Astrocyte (in vitro differentiated cells and primary cell): ENCODE measurements at regions not wholly inside any gene's neighbourhood (a gene's known extent, or its start where the extent isn't known, plus 50 kb on each side); places are given as distances from the start of the nearest gene placed in this dataset.

Experiments used
- EZH2 ChIP-seq: IDR thresholded peaks from 2 replicates; pipeline ENCODE4 v1.6.1; 2012; ENCODE audit warnings: mild to moderate bottlenecking, low read length, inconsistent platforms; ENCODE audit not compliant: insufficient read depth
- TF ChIP-seq, protein P1 (sequence below): IDR thresholded peaks from 2 replicates; pipeline ENCODE4 v1.5.1; 2011; ENCODE audit warnings: low read depth, mild to moderate bottlenecking, inconsistent platforms, low read length, moderate library complexity; ENCODE audit not compliant: insufficient read depth

DNA sequence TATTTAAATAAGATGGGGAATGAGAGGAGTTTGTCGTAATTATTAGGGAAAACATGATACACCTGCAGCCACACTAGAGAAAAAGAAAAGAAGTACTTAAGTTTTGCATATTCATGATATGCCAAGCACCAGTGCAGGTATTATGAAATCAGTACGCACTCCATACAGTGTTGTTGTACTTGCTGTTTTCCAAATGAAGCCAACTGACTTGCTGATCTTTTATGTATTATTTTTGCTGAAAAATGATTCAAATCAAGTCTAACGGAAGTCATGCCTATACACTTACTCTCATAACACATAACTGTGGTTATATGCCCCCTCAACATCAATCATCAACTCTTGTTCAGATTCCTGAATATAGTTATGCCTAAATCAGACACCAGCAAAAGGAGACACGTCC lies 584.9 kb upstream of the EYS start:
- TF ChIP-seq, protein P1, sequence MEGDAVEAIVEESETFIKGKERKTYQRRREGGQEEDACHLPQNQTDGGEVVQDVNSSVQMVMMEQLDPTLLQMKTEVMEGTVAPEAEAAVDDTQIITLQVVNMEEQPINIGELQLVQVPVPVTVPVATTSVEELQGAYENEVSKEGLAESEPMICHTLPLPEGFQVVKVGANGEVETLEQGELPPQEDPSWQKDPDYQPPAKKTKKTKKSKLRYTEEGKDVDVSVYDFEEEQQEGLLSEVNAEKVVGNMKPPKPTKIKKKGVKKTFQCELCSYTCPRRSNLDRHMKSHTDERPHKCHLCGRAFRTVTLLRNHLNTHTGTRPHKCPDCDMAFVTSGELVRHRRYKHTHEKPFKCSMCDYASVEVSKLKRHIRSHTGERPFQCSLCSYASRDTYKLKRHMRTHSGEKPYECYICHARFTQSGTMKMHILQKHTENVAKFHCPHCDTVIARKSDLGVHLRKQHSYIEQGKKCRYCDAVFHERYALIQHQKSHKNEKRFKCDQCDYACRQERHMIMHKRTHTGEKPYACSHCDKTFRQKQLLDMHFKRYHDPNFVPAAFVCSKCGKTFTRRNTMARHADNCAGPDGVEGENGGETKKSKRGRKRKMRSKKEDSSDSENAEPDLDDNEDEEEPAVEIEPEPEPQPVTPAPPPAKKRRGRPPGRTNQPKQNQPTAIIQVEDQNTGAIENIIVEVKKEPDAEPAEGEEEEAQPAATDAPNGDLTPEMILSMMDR: no peak
- no peak for TF ChIP-seq EZH2
